DMS153 treated with DMSO at 0.1 percent for 48 hours (cell line): ENCODE measurements at regions not wholly inside any gene's neighbourhood (a gene's known extent, or its start where the extent isn't known, plus 50 kb on each side); places are given as distances from the start of the nearest gene placed in this dataset.

ENCODE experiments used
- DNase-seq: peaks from one replicate; lab custom pipeline; 2025; ENCODE audit not compliant: unreplicated experiment; lab: John Stamatoyannopoulos, UW

DNA sequence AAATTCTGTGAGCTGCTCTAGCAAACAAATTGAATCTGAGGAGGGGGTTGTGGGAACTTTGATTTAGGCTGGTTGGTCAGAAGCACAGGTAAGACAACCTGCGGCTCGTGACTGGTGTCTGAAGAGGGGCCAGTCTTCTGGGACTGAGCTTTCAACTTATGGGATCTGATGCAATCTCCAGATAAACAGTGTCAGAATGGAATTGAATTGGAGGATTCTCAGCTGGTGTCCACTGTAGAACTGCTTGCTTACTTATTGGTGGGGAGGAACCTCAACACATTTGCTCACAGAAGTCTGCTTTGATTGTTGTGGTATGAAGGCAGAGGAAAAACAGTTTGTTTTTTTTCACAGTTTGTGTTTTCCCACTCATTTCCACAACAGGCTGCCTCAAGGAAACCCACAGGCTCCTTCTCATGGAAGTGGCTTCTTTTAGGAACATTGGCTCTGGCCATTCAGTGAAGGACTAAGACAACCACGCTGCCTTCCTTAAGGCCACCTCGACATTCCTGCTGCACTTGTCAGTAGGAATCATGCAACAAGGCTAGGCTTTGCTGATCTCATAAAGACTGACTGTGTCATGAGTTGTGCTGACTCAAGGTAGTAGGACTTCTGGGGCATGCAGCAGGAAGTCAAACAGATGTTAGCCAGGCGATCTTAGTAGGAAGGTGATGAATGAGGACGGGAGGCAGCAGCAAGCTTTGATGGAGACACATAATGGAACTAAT, 104.7 kb downstream of the TSN start:
- DNase-seq, result no peak

DNA sequence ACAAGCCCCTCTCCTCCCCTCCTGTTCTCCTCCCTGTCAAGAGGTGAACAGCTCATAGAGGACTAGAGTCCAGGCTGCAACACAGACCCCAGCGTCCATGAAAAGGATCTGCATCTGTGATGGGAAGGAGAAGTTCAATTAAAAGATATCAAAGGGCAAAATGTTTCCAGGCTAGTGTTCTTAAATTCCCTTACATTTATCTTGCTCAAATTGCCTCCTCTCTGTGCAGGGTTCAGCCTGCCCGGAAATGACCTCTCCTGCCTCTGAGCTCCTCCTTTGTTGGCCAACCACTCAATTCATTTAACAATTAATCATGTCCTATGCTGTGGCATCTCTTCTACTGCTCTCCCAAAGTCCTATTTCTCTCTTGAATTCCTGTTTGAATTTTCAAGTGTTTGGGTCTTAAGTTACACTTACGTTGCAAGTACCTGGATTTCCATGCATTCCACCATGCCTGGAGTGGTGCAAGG, 105.3 kb downstream of the TSN start:
- DNase-seq, result no peak

DNA sequence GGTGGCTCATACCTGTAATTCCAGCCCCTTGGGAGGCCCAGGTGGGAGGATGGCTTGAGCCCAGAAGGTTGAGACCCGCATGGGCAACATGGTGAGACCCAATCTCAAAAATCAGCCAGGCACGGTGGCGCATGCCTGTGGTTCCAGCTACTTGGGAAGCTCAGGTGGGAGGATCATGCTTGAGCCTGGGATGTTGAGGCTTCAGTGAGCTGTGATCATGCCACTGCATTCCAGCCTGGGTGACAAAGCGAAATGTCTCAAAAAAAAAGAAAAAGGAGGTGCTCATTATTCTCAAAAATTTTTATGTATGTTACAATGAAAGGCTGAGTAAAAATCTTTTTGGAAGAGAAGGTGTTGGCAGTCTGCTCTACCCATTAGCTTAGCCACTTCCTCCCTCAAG, 106.8 kb downstream of the TSN start:
- DNase-seq, result no peak

DNA sequence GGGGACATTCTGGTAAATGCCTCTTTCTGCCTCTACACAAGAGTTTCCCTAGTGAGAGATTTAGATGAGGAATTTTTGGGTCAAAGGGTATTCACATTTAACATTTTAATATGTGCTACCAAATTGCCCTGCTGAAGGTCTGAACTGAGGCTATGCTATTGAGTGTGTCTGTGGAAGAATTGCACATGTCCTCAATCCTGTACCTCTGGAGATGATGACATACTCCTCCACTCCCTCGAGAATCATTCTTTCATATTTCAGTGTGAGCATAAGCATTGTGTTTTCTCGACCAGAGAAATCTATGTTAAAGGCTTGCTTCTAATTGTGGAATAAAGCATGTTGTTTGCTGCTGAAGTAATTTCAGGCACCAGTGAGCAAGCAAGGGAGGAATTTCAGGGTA, 110.5 kb downstream of the TSN start:
- DNase-seq, result no peak

DNA sequence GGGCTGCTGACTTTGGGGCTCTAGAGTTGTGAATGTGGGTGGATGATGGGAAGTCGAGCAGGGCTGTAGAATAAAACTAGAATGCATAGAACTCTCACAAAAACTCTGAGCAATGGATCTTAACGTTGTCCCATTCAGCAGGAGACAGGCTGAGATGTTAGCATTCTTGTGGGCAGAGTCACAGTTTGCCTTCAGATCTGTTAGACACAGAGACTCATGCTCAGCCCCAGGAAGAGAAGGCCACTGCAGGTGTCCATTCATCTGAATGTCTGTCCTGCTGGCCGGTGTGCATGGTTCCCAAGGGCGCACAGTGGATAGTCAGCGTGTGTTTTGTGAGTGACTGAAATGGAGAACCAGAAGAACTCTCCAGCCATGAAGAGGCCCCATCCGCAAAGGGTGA, 111.3 kb downstream of the TSN start:
- no peak for DNase-seq

DNA sequence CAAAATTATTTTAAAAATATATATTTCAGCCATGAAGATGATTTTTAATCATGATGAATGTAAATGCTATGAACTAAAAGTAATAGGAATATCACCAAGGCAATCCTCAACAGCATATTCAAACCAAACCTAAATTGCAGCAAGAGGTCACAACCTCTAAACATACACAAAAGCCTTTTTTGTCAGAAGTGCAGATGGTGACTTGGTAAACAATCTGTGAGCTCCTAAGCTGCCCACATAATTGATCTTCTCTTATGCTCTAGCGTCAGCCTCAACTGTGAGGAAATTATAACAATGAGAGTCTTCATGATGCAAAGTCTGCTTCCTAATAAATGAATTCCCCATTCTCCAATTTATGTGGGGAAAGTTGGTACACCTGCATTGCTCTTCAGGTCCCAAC, 113.2 kb downstream of the TSN start:
- no peak for DNase-seq

DNA sequence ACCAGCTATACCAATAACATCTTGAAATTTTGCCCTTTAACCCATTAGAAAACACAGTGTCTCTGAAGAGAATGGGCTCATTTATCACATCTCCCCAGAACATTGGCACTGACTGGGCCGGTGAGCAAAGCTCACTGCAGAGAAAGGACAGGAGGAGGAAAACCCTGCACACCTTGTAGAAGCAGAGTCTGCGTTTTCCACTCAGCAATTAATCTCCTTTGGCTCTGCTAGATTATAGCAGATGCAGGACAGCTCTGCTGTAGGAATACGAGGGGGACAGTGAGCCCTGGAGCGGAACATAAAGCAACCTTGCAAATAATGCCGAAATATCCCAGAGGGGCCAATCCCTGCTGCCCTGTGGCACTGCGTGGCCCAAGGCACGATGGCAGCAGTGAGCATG, 113.9 kb downstream of the TSN start:
- DNase-seq, result no peak

DNA sequence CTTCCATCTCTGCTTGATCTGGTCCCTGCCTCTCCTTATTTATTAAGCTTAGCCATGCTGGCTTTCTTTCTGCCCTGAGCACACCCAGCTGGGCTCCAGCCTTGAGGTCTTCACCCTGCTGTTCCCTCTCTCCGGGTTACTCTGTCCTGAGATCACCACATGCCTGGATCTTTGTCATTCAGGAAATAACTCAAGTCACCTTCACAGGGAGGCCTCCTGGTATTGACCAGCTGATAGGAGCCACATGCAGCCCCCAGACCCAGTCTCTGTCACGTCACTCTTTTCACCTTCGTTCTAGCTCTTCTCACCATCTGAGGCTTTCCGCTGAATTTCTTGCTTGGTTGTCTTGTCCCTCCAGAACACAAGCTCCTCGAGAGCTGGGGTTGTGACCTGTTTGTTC, 114.4 kb downstream of the TSN start:
- no peak for DNase-seq

DNA sequence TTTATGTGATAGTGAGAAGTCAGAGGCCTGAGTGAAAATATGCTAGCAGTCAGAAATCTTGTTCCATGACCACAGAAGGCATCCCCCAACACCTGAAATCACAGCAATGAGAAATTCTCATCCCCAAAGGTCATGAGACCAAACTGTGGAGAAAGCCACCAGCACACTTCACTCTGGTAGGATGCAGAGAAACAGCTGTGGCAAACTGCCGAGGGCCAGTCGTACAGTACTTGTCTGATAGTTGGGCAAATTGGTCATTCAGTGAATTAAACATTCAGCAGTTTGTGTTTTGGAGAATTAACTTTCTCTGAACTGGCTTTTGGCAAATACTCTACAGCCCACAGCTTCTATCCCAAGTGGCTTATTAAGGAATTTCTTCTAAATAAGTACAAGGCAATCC, 117.2 kb downstream of the TSN start:
- no peak for DNase-seq

DNA sequence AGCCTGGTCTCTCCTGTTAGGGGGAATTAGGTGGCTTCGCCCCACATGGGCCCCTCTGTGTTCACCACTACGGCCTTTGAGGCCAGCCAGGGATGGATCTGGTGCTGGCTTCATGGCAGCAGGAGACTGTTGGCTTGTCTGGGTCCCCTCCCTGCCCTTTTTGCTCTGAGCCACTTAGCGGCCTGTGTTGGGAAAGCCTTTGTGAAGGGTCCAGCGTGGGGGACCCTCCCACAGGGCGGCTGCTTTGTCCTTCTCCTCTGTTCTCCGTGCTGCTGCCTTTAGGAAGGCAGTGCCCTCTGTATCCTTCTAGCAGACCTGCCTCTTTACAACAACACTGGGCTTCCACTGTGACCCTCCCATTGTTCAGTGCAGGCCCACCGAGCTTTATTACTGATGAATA, 118.4 kb downstream of the TSN start:
- DNase-seq, result no peak

DNA sequence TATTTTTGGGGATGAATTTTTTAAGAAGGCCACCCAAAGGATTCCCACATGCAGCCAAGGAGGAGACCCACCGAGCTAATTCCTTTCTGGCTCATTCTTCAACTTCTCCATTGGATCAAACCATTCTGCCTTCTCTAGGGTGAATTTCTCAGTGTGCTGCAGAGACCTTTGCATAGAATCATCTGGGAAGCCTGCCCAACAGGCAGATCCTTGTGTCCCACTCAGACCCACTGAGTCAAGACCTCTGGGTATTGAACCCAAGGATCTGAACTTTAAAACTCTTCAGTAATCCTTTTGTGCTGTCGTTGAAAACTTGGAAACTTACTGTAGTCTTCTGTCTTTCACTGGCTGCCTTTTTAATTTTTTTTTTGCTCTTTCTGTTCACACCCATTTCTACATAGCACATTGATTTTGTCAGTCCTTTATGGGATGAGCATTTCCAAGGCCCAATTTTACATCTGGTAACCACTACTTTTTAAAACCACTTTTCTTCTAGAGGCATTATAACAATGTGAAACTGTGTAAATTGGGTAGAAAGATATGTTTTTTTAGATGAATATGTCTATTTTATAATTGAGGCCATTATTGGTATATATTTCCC, 120.2 kb downstream of the TSN start:
- DNase-seq, result no peak

DNA sequence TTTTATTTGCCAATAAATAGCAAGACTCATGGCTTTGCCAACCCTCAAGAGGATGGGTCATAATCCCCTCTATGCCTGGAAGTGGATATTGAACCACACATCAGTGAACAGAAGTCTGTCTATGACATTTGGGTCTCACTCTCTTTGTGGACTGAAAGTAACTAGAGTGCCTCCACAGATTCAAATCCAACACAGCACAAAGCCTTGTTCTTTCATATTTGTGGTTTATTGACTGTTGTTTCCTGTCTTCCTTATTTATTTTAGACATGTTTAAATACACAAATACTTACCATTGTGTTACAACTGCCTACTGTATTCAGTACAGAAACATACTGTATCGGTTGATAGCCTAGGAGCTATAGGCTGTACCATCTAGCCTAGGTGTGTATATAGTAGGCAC, 121.9 kb downstream of the TSN start:
- DNase-seq, result no peak

DNA sequence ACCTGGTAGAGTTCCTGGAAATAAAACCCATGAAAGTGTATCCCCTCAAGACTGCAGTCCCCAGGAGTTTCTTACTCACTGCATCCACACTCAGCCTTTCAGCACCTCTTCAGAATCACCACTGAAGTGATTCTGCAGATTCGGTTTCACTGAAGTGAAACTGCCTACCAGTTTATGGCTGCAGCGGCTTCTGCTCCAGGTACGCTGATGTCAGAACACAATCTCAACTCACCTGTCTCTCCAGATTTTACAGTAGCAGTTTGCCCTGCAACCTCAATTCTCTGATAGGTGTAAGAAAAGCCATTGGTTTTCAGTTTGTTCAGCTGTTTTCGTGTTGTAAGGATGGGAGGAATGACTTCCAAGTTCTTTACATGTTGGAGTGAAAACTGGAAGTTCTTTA, 124.8 kb downstream of the TSN start:
- DNase-seq, result no peak

DNA sequence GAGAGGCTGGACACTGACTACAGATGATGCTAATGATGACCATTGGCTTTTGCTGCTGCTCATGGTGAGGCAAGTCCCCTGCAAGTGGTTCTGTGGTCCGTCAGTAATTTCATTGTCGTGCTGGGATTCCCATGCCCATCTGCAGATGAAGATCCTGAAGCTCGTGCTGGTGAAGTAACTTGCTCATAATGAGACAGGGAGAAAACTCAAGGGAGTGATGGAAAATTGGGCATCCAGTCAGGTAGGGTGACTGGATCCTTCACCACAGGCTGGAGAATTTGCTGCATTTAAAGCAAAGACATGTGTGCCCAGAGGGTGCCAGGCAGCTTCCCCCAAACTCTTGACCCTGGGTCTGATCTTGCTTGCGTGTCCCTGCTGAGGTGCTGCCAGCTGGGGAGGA, 125.6 kb downstream of the TSN start:
- no peak for DNase-seq

DNA sequence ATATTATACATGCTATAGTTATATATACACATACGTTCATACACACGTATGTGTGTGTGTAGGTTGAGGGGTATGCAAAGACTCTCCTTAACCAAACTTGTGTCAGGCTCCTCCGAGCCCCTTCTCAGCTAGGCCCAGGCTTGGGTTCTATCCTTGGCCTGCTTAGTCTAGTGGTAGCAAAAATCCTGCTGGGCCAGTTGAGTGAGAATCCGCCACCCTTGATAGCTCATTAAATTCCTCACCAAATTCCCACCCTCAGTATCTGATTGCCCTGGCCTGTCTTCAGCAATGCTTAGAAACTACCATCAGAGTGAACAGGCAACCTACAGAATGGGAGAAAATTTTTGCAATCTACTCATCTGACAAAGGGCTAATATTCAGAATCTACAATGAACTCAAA, 126.5 kb downstream of the TSN start:
- no peak for DNase-seq

DNA sequence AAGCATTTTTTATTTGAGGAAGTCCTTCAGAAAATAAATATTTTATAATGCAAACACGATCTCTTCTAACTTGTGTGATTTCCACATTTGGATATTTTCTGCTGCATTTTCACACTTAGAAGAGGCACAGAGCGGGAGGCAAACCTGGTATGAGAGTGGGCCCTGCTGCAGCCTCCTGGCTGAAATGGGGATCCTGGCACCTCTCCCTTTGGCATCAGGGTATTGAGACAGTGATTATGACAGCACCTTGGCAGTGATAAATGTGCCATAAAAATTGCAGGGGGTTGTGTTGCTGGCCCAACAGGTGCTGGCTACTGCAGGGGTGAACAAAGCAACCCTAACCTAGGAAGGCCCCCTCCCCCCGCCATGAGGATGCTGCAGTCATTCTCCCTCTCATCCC, 128.6 kb downstream of the TSN start:
- no peak for DNase-seq

DNA sequence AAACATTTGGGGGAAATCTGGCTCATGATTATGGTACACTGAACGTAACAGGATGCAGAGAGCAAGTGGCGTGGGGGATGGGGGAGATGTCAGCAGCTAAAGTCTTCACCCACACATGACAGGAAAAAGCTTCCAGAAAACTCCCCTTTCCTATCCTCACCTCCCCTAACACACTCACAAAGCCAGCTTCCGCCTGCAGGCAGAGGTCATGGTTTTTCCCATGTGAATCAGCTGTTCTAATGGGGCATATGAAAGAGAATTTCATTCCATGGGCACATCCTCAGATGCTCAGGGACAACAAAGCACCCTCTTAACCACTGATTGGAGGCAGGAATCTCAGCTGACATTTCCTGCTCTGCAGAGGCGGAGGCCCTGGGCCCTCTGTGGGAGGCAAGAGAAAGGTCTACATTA, 129.1 kb downstream of the TSN start:
- DNase-seq, result no peak

DNA sequence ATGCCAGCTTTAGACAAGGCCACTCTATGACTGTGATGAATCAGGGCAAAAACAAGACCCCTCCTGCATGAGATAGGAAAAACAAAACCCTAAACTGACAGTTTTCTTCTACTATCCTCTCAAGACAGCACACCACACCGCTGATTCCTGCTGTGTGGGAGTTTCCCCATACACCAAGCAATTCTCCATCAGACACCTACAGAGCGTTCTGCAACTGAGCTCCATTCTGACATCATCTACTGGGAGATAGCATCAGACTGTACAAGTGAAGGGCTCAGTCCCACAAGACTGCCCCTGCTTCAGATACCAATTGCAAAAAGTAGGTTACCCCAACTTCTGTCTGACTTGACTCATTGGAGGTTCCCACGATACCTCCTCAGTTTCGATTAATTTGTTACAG, 130.6 kb downstream of the TSN start:
- no peak for DNase-seq

DNA sequence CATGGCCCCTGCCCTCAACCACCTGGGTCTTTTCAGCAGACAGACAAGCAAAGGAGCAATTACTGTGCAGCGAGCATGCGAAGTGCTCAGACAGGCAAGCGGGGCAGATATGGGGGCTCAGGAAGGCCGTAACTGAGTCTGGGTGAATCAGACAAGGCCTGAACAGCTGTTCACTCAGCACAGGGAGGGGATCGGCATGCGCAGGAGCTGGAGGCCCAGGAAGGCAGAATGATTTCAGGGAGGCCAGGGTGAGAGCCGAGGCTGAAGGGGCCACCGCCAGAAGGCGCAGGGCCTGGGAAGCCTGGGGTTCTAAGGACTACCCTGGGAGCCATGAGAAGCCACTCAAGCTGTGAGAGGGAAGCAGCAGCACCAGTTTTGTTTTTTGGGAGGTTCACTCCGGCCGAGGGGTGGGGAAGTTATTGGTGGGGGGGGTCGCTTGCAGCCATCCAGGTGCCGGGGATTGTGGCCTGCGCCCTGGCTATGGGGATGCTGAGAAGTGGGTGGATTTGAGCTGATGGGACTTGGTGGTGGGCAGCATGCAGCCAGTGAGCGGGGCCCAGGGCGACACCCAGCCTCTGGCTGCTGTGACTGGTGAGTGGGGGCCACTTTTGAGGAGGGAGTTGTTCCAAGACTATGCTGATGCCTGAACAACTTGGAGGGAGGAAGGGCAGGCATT, 132.2 kb downstream of the TSN start:
- DNase-seq, result no peak

DNA sequence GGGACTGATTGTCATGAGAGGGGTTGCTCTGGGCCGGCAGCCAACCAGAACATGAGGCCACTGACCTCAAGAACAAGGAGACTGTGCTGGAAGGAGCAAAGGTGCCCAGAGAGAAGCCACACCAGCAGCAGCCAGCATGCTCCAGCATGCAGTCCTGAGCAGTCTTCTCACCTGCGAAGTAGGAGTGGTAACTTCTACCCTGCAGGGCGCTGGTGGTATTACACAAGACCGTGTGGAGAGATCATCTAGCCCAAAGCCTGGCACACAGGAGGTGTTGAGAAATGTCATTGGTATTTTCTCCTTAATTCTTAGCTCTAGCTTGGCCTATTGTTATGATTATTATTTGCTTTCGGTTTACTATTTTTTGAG, 132.7 kb downstream of the TSN start:
- DNase-seq, result no peak

DNA sequence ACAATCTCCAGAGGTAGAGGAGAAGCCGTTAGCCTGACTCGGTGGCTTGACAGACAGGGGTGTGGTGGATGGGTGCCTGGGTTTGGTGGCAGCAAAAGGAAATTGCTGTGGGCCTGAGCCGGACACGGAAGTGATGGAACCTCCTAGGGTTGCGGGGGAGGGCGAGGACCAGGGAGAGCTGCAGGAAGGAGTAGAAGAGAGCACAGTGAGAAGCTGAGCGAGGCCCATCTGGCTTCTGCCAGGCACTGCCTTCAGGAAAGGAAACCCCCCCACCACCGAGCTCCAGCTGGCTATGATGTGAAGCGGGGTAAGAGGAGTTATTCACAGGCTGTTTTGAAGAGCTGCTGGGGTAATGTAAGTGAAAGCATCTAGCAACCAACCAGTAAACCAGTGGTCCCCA, 134.6 kb downstream of the TSN start:
- no peak for DNase-seq

DNA sequence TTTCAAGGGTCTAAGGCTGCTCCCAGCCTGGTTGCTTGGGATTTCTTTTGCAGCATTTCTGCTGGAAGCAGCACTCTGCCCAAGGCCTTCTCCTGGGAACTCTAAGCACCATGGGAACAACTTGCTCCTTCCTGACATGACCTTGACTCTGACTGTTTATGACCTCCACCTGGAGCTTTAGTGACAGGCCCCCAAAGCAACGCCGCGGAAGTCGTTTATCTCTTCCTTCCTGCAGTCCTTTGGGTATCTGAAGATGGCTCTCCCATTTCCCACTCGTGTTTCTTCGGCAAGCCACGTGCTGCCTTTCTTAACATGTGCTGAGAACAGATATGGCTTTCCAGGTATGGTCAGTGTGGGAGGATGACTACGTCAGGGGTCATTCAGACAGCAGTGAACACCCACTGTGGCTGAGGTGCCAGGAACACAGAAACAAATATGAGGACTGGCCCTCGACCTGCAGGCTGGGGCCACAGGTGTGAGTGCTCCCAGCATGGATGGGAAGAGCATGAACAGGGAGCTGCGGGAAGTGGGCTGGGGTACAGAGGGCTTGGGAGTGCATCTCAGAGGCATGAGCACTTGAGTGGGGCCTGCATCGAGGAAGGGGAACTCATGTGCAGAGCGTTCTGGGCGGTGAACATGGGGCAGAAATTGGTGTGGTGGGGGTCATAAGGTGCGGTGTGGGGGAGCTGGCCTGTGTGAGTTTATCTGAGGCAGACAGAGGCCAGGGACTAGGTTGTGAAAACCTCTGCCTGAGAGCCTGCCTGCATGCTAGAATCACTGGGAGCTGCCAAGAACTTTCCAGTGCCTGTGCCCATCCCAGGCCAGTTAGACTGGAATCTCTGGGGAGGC, 140.5 kb downstream of the TSN start:
- no peak for DNase-seq
